HS-27A (cell line): ENCODE measurements at regions not wholly inside any gene's neighbourhood (a gene's known extent, or its start where the extent isn't known, plus 50 kb on each side); places are given as distances from the start of the nearest gene placed in this dataset.

Source experiments
- DNase-seq: peaks from one replicate; pipeline ENCODE4 v3.0.0-alpha.2; 2012; ENCODE audit warnings: low read depth, missing footprints

- no peak for DNase-seq
These were observed 251.2 kb downstream of the BAMBI start for GRCh38 chr10:28928484-28928883.

- DNase-seq = no peak
These were observed 252.6 kb downstream of the BAMBI start for GRCh38 chr10:28929942-28930341.

GRCh38 chr10:28930514-28931495 lies 253.5 kb downstream of the BAMBI start:
- DNase-seq = no peak

GRCh38 chr10:28935061-28935460 lies 257.7 kb downstream of the BAMBI start:
- no peak for DNase-seq

GRCh38 chr10:28937959-28938358 lies 260.6 kb downstream of the BAMBI start:
- DNase-seq = no peak

GRCh38 chr10:28938745-28939144 lies 261.4 kb downstream of the BAMBI start:
- DNase-seq = no peak

GRCh38 chr10:28939281-28940157 lies 262.2 kb downstream of the BAMBI start:
- no peak for DNase-seq

GRCh38 chr10:28940158-28940888 lies 263.0 kb downstream of the BAMBI start:
- DNase-seq = no peak

- DNase-seq = no peak
These were observed 264.7 kb downstream of the BAMBI start for GRCh38 chr10:28942012-28942411.

- no peak for DNase-seq
These were observed 268.6 kb downstream of the BAMBI start for GRCh38 chr10:28945959-28946358.

GRCh38 chr10:28946479-28946878 lies 269.2 kb downstream of the BAMBI start:
- DNase-seq = peak; percentile 31

- DNase-seq = no peak
These were observed 269.9 kb downstream of the BAMBI start for GRCh38 chr10:28947171-28947570.

GRCh38 chr10:28948046-28948445 lies 270.7 kb downstream of the BAMBI start:
- no peak for DNase-seq

GRCh38 chr10:28949005-28950004 lies 272.0 kb downstream of the BAMBI start:
- DNase-seq = no peak

GRCh38 chr10:28951484-28951883 lies 274.2 kb downstream of the BAMBI start:
- DNase-seq = no peak

- DNase-seq = no peak
These were observed 275.2 kb downstream of the BAMBI start for GRCh38 chr10:28952523-28952922.

- no peak for DNase-seq
These were observed 276.9 kb downstream of the BAMBI start for GRCh38 chr10:28954211-28954610.

GRCh38 chr10:28958468-28958867 lies 281.1 kb downstream of the BAMBI start:
- DNase-seq = no peak

GRCh38 chr10:28959850-28960501 lies 282.7 kb downstream of the BAMBI start:
- DNase-seq = no peak

- no peak for DNase-seq
These were observed 285.4 kb downstream of the BAMBI start for GRCh38 chr10:28962768-28963167.
